ENCODE measurements at regions not wholly inside any gene's neighbourhood (a gene's known extent, or its start where the extent isn't known, plus 50 kb on each side); places are given as distances from the start of the nearest gene placed in this dataset.

GRCh38 chr12:128109636-128110035 lies 157.3 kb upstream of the TMEM132C start:
- TF ChIP-seq EP300 (IDR thresholded peaks at IDR 0.05; ENCODE audit: borderline replicate concordance) (no peak), YY1 (IDR thresholded peaks at IDR 0.05; ENCODE audit: low read depth) (no peak), RAD21 (IDR thresholded peaks at IDR 0.05; ENCODE audit: low read depth) (no peak), TEAD4 (IDR thresholded peaks at IDR 0.05) (no peak), TAF1 (IDR thresholded peaks at IDR 0.05; ENCODE audit: low read depth) (no peak), USF1 (IDR thresholded peaks at IDR 0.05) (no peak), TCF12 (IDR thresholded peaks at IDR 0.05; ENCODE audit: low read depth) (no peak), CEBPB (IDR thresholded peaks at IDR 0.05) (no peak), EGR1 (IDR thresholded peaks at IDR 0.05) (no peak)
